Transverse colon (tissue), 4 donors: ENCODE measurements at regions not wholly inside any gene's neighbourhood (a gene's known extent, or its start where the extent isn't known, plus 50 kb on each side); places are given as distances from the start of the nearest gene placed in this dataset.

ENCODE experiments used
- DNase-seq: peaks from one replicate; pipeline ENCODE4 v3.0.0-alpha.2; 2019
- H3K27ac ChIP-seq, 4 donors: fragments of 200-600 bp; sonication (generic); 2 replicates each; pipeline ENCODE4 v1.5.1; 2016 to 2018; ENCODE audit warnings: inconsistent platforms in 4 of 4
- H3K27me3 ChIP-seq: fragments of 200-600 bp; sonication (generic); 2 replicates; pipeline ENCODE4 v1.5.1; 2017; ENCODE audit warnings: inconsistent platforms
- H3K36me3 ChIP-seq, 4 donors: fragments of 200-600 bp; sonication (generic); 2 replicates each; pipeline ENCODE4 v1.5.1; 2017 to 2019; ENCODE audit warnings: inconsistent platforms in 4 of 4
- H3K4me1 ChIP-seq, 4 donors: fragments of 200-600 bp; sonication (generic); 2 replicates each; pipeline ENCODE4 v1.5.1; 2017 to 2020; ENCODE audit warnings: inconsistent platforms in 4 of 4
- H3K4me3 ChIP-seq, 4 donors: fragments of 200-600 bp; sonication (generic); 1 replicate in 1 of 4; 2 replicates in 3 of 4; pipeline versions ENCODE4 v1.5.1 to v1.6.1; 2017 to 2019; ENCODE audit warnings: inconsistent platforms in 4 of 4
- H3K9me3 ChIP-seq, 2 donors: fragments of 200-600 bp; sonication (generic); 2 replicates each; pipeline ENCODE4 v1.5.1; 2017 to 2019; ENCODE audit warnings: inconsistent platforms in 2 of 2
- EP300 ChIP-seq: sonication (generic); formaldehyde crosslinking; IDR thresholded peaks from one replicate; pipeline ENCODE4 v1.6.1; 2017; ENCODE audit warnings: antibody characterized with exemption, low read depth
- POLR2A ChIP-seq: fragments of 450-650 bp; IDR thresholded peaks from one replicate; pipeline ENCODE4 v1.6.1; 2016; ENCODE audit warnings: antibody characterized with exemption, mild to moderate bottlenecking, moderate library complexity
- POLR2AphosphoS5 ChIP-seq, 3 donors: sonication (generic); formaldehyde crosslinking; IDR thresholded peaks; one replicate each; pipeline ENCODE4 v1.6.1; 2016; ENCODE audit warnings: antibody characterized with exemption in 3 of 3
- WGBS, 2 donors: methylation state at CpG; one replicate each; pipeline ENCODE4 v1.1.5; 2018; ENCODE audit warnings: low coverage in 1 of 2; 5-methylcytosine and 5-hydroxymethylcytosine counted together
- in situ Hi-C, 4 donors: fragments of 200-750 bp; cut with MboI; loops; one replicate each; pipeline versions ENCODE4 v1.15.0 to v1.15.1; 2017; ENCODE audit warnings: low sequenced_read_pairs in 3 of 4, low pct_ligation_motif_present in 1 of 4, low pct_unique_long_range_greater_than_20kb in 1 of 4
- intact Hi-C: fragments of 100-400 bp; cut with DNase I; formaldehyde crosslinking; loops from one replicate; pipeline ENCODE4 v1.15.1; 2023; ENCODE audit warnings: low total_unique reads
- TF ChIP-seq, protein P1 (sequence below), 5 experiments: fragments of 200-600 bp in 3 of 5; fragments of 450-650 bp in 2 of 5; sonication (generic) in 3 of 5; IDR thresholded peaks; 1 replicate in 2 of 5; 2 replicates in 3 of 5; pipeline ENCODE4 v1.5.1; 2016 to 2017; ENCODE audit warnings: antibody characterized with exemption in 5 of 5, inconsistent platforms in 3 of 5, mild to moderate bottlenecking in 2 of 5, moderate library complexity in 1 of 5

DNA sequence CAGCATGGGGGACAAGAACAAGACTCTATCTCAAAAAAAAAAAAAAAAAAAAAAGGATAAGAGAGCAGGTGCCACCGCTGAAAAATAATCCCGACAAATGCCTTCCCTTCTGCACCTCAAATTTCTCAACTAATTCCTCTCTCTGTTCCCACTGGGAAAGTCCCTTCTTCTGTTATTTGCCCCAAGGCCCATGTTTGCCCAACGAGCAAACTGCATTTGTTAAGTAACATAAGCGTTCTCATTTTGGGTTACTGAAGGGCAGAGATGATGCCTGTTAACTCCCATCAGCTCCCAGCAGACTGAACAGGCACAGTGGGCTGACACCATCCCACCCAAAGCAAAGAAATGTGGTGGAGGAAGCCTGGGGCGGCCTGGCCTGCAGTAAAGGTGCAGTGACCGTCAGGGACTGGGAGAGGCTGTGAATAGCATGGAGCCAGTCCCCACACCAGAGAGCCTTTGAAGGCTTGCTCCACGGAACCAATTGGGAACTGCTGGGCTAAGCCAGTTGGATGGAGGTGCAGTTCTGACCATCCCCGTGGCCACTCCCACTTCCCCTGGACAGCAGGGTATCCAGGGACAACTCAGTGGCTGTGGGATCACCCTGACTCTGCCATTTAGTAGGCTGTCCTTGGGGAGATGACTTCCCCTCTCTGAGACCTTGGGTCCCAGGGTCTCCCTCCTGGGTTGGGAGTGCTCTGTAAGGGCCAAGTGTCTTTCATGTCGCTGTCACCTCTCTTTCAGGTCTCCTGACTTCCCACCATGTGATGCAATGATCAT lies 149.7 kb upstream of the IER5L start:
- Histone ChIP-seq H3K27ac (no peak overlapping the region), H3K9me3 (peaks cover 4 to 9% of the 10 kb centered on the region in 2 donors), H3K4me3 (no peak overlapping the region), H3K27me3 (no peaks in the 10 kb centered on the region), H3K36me3 (no peaks in the 10 kb centered on the region), H3K4me1 (no peaks in the 10 kb centered on the region)
- no peak for DNase-seq
- in situ Hi-C loops (no loop called here), intact Hi-C loops (no loop called here)
- WGBS, 2 donors: 81 to 92% methylated on average over 4 to 9 of the region's 9 CpGs
- TF ChIP-seq POLR2AphosphoS5 (IDR thresholded peaks at IDR 0.05): no peak
- no peak for TF ChIP-seq POLR2A
- TF ChIP-seq, protein P1, sequence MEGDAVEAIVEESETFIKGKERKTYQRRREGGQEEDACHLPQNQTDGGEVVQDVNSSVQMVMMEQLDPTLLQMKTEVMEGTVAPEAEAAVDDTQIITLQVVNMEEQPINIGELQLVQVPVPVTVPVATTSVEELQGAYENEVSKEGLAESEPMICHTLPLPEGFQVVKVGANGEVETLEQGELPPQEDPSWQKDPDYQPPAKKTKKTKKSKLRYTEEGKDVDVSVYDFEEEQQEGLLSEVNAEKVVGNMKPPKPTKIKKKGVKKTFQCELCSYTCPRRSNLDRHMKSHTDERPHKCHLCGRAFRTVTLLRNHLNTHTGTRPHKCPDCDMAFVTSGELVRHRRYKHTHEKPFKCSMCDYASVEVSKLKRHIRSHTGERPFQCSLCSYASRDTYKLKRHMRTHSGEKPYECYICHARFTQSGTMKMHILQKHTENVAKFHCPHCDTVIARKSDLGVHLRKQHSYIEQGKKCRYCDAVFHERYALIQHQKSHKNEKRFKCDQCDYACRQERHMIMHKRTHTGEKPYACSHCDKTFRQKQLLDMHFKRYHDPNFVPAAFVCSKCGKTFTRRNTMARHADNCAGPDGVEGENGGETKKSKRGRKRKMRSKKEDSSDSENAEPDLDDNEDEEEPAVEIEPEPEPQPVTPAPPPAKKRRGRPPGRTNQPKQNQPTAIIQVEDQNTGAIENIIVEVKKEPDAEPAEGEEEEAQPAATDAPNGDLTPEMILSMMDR (IDR thresholded peaks at IDR 0.05): no peak
- no peak for TF ChIP-seq EP300

DNA sequence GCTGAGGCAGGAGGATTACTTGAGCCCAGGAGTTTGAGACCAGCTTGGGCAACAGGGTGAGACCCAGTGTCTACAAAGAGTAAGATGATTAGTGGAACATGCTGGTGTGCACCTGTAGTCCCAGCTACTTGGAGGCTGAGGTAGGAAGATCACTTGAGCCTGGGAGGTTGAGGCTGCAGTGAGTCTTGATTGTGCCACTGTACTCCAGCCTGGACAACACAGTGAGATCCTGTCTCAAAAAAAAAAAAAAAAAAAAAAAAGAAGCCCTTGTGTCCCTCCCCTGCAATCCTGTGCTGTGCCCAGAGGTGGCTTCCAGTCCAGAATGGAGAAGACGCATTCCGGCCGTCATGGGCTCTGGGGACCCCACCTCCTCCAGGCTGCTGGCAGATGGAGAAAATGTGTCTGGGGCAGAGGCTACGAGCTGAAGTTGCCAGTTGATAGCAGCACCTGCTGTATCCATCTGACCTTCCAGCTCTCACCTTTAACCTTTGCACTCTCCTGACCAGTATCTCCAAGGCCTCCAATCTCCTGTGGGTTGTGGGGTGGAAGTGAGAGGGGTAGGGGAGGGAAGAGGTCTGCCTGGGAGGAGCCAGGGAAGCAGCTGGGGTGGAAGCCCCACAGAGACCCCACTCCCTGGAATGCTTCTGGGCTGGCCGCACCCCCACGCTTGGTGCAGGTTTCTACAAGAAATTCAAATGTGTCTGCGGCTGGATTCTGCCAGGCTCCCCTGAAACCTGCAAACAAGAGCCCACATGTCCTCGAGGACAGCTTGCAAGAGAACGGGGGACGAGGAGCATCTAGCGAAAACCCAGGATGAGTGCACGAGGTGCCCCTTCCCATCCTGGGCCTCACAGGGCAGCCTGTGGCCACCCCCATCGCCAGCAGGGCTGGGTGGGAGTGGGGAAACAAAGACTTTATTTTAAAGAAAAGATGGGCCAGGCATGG lies 148.3 kb upstream of the IER5L start:
- Histone ChIP-seq H3K27ac (no peak overlapping the region), H3K9me3 (peaks cover 4 to 9% of the 10 kb centered on the region in 2 donors), H3K36me3 (no peaks in the 10 kb centered on the region), H3K4me1 (peaks cover 0 to 7% (median 3%) of the 10 kb centered on the region in 4 donors), H3K4me3 (no peak overlapping the region), H3K27me3 (no peaks in the 10 kb centered on the region)
- TF ChIP-seq EP300 (no peak), POLR2A (no peak), POLR2AphosphoS5 (IDR thresholded peaks at IDR 0.05) (no peak)
- TF ChIP-seq, protein P1 (IDR thresholded peaks at IDR 0.05): no peak
- intact Hi-C loops: no loop called here
- no peak for DNase-seq
- WGBS, 2 donors: 85% methylated on average over 13 of the region's 13 CpGs; no CpG with 5 or more reads in 1 of the 2 donors
- in situ Hi-C loops: no loop called here

DNA sequence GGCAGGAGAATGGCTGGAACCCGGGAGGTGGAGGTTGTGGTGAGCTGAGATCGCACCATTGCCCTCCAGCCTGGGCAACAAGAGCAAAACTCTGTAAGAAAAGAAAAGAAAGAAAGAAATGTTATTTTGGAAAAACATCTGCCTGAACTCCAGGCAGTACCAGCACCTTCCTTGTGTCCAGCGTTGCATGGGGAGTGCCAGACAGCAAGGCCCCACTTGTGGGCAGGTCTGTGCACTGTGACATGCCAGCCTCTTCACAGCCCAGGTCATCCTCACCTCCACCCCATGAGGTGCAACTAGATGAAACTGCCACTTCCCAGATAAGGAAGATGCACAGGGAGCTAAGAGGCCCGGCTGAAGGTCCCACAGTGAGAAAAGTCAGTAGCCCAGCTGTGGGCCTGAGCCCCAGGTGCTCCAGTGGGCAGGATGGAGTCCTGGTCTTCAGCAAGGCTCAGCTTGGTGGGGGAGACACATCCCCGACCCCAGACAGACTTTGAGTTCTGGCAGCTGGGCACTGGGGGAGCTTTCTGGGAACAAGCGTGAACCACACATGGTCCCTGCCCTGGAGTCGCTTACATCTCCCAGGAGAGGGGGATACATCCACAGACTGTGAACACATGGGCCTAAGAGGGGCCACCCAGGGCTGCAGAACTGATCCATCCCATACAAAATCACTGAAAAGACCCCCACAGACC lies 146.9 kb upstream of the IER5L start:
- in situ Hi-C loops: no loop called here
- no peak overlapping the region for H3K4me3 ChIP-seq
- intact Hi-C loops: loop anchor here (5.0 kb wide), 1 partner anchor 697 kb away; no protein-coding TSS in a partner anchor
- H3K27ac ChIP-seq: no peak overlapping the region
- no peak for DNase-seq
- TF ChIP-seq POLR2AphosphoS5 (IDR thresholded peaks at IDR 0.05): no peak
- TF ChIP-seq, protein P1 (IDR thresholded peaks at IDR 0.05): no peak
- no peaks in the 10 kb centered on the region for H3K36me3 ChIP-seq
- H3K27me3 ChIP-seq: peaks cover 3% of the 10 kb centered on the region
- no peaks in the 10 kb centered on the region for H3K9me3 ChIP-seq
- 90 to 91% methylated on average over 3 to 7 of the region's 7 CpGs for WGBS, 2 donors
- peaks cover 6 to 20% (median 16%) of the 10 kb centered on the region in 4 donors for H3K4me1 ChIP-seq
